Small intestine (tissue), 7 donors: ENCODE measurements at regions not wholly inside any gene's neighbourhood (a gene's known extent, or its start where the extent isn't known, plus 50 kb on each side); places are given as distances from the start of the nearest gene placed in this dataset.

Experiments used
- DNase-seq, 2 donors: peaks; one replicate each; pipeline versions ENCODE4 v3.0.0 to v3.0.0-alpha.2; 2013
- FAIRE-seq: peaks from 2 replicates; lab custom pipeline; 2012; peaks lifted over from hg19 to GRCh38; lab: Jason Lieb, UNC
- H3K27ac ChIP-seq, 3 donors: one replicate each; pipeline ENCODE4 v1.5.1; 2013; ENCODE audit warnings: low read length in 2 of 3, mild to moderate bottlenecking in 2 of 3, control low read depth in 1 of 3, inconsistent platforms in 1 of 3, low read depth in 1 of 3, moderate library complexity in 1 of 3
- H3K27me3 ChIP-seq, 3 donors: one replicate each; pipeline ENCODE4 v1.6.1; 2013; ENCODE audit warnings: low read length in 3 of 3, inconsistent platforms in 1 of 3; ENCODE audit not compliant: control insufficient read depth in 3 of 3, insufficient read depth in 3 of 3
- H3K36me3 ChIP-seq, 3 donors: one replicate each; pipeline ENCODE4 v1.6.1; 2013; ENCODE audit warnings: low read length in 3 of 3, inconsistent platforms in 1 of 3, low read depth in 1 of 3, mild to moderate bottlenecking in 1 of 3, moderate library complexity in 1 of 3; ENCODE audit not compliant: control insufficient read depth in 3 of 3, insufficient read depth in 2 of 3
- H3K4me1 ChIP-seq, 3 donors: one replicate each; pipeline ENCODE4 v1.6.1; 2013; ENCODE audit warnings: low read length in 2 of 3, inconsistent platforms in 1 of 3, low read depth in 1 of 3, mild to moderate bottlenecking in 1 of 3, moderate library complexity in 1 of 3; ENCODE audit not compliant: control insufficient read depth in 3 of 3, insufficient read depth in 2 of 3
- H3K4me3 ChIP-seq, 3 donors: one replicate each; pipeline ENCODE4 v1.5.1; 2013; ENCODE audit warnings: low read length in 3 of 3, control low read depth in 1 of 3, inconsistent platforms in 1 of 3, low read depth in 1 of 3, mild to moderate bottlenecking in 1 of 3, moderate library complexity in 1 of 3
- H3K9me3 ChIP-seq, 2 donors: one replicate each; pipeline ENCODE4 v1.6.1; 2013; ENCODE audit warnings: low read depth in 1 of 2, low read length in 1 of 2; ENCODE audit not compliant: control insufficient read depth in 2 of 2, insufficient read depth in 1 of 2
- WGBS, 3 donors: extraction: QIAGEN DNeasy Blood & Tissue Kit; methylation state at CpG; one replicate each; pipeline ENCODE4 v1.1.7; 2013; 5-methylcytosine and 5-hydroxymethylcytosine counted together
- donor health status: healthy with polysubstance abuse.
- donor health status: control.
- donor health status: control.
- donor health status: Bipolar disorder and iron deficiency.
- donor health status: healthy.

- 81 to 92% (median 88%) methylated on average over 3 of the region's 3 CpGs for WGBS, 3 donors
- Histone ChIP-seq H3K27me3 (no peaks in the 10 kb centered on the region), H3K36me3 (no peaks in the 10 kb centered on the region), H3K4me1 (no peaks in the 10 kb centered on the region), H3K9me3 (no peaks in the 10 kb centered on the region), H3K27ac (no peak overlapping the region), H3K4me3 (no peak overlapping the region)
- FAIRE-seq (no peak), DNase-seq (no peak)
Observed at GRCh38 chr6:120686492-120686891, 647.8 kb downstream of the TBC1D32 start.

DNA sequence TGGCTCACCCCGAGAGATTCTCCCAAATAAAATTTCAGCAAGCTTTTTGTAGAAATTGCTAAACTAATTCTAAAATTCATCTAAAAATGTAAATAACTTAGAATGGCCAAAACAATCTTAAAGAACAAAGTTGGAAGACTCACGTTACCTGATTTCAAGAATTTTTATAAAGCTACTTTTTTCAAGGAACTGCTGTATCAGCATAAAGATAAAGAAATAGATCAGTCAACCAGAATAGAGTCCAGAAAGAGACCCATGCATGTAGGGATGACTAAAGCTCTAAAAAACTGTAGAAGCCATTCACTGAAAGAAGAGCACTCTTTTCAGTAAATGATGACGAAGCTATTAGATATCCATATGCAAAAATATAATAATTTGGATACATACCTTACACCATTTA is 652.1 kb downstream of the TBC1D32 start:
- H3K27ac ChIP-seq = no peak overlapping the region
- no peak for FAIRE-seq
- H3K27me3 ChIP-seq = no peaks in the 10 kb centered on the region

GRCh38 chr6:120681204-120681603 is 653.1 kb downstream of the TBC1D32 start:
- Histone ChIP-seq H3K27me3 (no peaks in the 10 kb centered on the region), H3K4me3 (no peak overlapping the region), H3K36me3 (no peaks in the 10 kb centered on the region), H3K4me1 (no peaks in the 10 kb centered on the region), H3K27ac (no peak overlapping the region), H3K9me3 (no peaks in the 10 kb centered on the region)
- 56 to 67% (median 63%) methylated on average over 2 of the region's 2 CpGs for WGBS, 3 donors
- no peak for DNase-seq
- FAIRE-seq = no peak

More for the DNA sequence above, 652.1 kb downstream of the TBC1D32 start:
- no peak for DNase-seq
- 67 to 75% (median 74%) methylated on average over 3 of the region's 3 CpGs for WGBS, 3 donors
- Histone ChIP-seq H3K4me1 (no peaks in the 10 kb centered on the region), H3K36me3 (no peaks in the 10 kb centered on the region), H3K4me3 (no peak overlapping the region), H3K9me3 (no peaks in the 10 kb centered on the region)

DNA sequence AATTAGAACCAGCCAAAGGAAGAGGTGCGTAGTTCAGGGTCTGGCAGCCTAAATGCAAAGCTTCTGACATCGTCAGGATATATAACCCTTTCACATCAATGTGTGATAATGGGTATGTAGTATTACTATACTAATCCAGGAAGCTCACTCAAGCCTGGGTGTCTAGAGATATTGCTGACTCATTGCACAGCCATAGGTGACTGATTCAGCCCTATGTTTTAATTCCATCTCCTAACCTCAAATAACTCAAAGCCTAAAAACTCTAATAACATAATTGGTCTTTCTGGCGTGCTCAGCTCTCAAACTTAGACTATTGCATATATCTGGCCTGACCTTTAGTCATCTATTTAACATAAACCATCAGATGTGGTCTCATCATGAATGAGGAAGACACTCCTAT is 658.4 kb downstream of the TBC1D32 start:
- H3K4me3 ChIP-seq = no peak overlapping the region
- H3K9me3 ChIP-seq = no peaks in the 10 kb centered on the region
- FAIRE-seq (no peak), DNase-seq (no peak)
- H3K4me1 ChIP-seq = no peaks in the 10 kb centered on the region
- H3K27ac ChIP-seq = no peak overlapping the region
- H3K36me3 ChIP-seq = no peaks in the 10 kb centered on the region
- no peaks in the 10 kb centered on the region for H3K27me3 ChIP-seq
- 66 to 73% (median 69%) methylated on average over 3 of the region's 3 CpGs for WGBS, 3 donors

GRCh38 chr6:120671519-120671918 is 662.8 kb downstream of the TBC1D32 start:
- Histone ChIP-seq H3K4me1 (no peaks in the 10 kb centered on the region), H3K27ac (no peak overlapping the region), H3K27me3 (no peaks in the 10 kb centered on the region), H3K9me3 (no peaks in the 10 kb centered on the region), H3K36me3 (no peaks in the 10 kb centered on the region), H3K4me3 (no peak overlapping the region)
- no peak for FAIRE-seq
- 24 to 32% (median 27%) methylated on average over 4 of the region's 4 CpGs for WGBS, 3 donors
- no peak for DNase-seq

DNA sequence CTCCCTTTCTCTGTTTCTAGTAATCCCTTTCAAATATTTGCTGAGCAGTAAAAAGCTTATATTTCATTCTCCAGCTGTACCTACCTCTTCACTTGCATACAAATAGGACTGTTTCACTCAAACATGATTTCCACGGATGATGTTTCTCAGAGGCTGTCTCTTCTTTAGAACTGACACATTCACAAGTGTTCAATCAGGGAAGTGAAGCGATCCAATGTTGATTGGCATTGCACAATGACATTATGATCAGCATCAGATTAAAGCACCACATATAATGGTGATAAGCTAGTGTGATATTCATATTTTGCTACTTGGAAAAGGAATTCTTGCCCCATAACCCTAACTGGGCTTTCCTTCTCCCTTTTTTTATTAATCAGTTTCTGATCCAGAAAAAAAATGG is 681.8 kb downstream of the TBC1D32 start:
- no peak for DNase-seq
- no peaks in the 10 kb centered on the region for H3K27me3 ChIP-seq
- no peaks in the 10 kb centered on the region for H3K9me3 ChIP-seq
- FAIRE-seq = no peak
- WGBS, 3 donors = 54 to 73% (median 55%) methylated on average over 2 of the region's 2 CpGs
- no peak overlapping the region for H3K27ac ChIP-seq
- no peaks in the 10 kb centered on the region for H3K36me3 ChIP-seq
- no peaks in the 10 kb centered on the region for H3K4me1 ChIP-seq
- no peak overlapping the region for H3K4me3 ChIP-seq

- Histone ChIP-seq H3K9me3 (no peaks in the 10 kb centered on the region), H3K36me3 (no peaks in the 10 kb centered on the region), H3K4me1 (no peaks in the 10 kb centered on the region), H3K27me3 (no peaks in the 10 kb centered on the region), H3K27ac (no peak overlapping the region), H3K4me3 (no peak overlapping the region)
- DNase-seq = no peak
- 12 to 19% (median 15%) methylated on average over 2 of the region's 2 CpGs for WGBS, 3 donors
- no peak for FAIRE-seq
Observed at GRCh38 chr6:120648713-120649112, 685.6 kb downstream of the TBC1D32 start.

DNA sequence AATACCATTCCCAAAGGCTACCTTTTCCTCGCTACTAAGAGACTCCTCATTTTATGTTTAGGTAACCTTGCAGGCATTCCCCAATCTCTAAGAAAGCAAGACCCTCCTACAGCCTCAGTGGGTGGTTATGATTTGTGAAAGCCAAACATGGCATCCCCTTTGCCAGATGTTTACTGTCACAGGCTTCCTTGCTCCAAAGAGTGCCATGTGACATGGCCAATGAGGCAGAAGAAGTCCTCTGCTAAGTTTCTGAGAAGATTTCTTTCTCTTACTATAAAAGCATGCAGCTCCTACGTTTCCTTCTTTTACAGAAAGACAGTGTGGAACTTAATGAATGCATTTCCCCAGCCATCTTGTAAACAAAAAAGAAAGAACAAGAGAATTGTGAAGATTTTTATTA is 688.2 kb downstream of the TBC1D32 start:
- WGBS, 3 donors = 21 to 32% (median 28%) methylated on average over 2 of the region's 2 CpGs
- no peak for DNase-seq
- FAIRE-seq = no peak
- Histone ChIP-seq H3K27ac (no peak overlapping the region), H3K36me3 (no peaks in the 10 kb centered on the region), H3K9me3 (no peaks in the 10 kb centered on the region), H3K4me1 (no peaks in the 10 kb centered on the region), H3K4me3 (no peak overlapping the region), H3K27me3 (no peaks in the 10 kb centered on the region)

DNA sequence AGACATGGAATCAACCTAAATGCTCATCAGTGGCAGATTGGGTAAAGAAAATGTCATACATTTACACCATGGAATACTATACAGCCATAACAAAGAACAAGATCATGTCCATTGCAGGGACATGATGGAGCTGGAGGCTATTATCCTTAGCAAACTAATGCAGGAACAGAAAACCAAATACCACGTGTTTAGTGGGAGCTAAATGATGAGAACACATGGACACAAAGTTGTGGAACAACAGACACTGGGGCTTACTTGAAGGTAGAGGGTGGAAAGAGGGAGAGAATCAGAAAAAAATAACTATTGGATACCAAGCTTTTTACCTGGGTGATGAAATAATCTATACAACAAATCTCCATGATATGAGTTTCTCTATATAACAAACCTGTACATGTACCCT is 701.3 kb downstream of the TBC1D32 start:
- FAIRE-seq (no peak), DNase-seq (no peak)
- H3K27ac ChIP-seq = no peak overlapping the region
- no peak overlapping the region for H3K4me3 ChIP-seq
- H3K9me3 ChIP-seq = no peaks in the 10 kb centered on the region
- H3K36me3 ChIP-seq = no peaks in the 10 kb centered on the region
- no peaks in the 10 kb centered on the region for H3K4me1 ChIP-seq
- 23 to 50% (median 37%) methylated on average over 1 of the region's 1 CpG for WGBS, 3 donors
- no peaks in the 10 kb centered on the region for H3K27me3 ChIP-seq
